SK-N-SH (cell line): ENCODE measurements at regions not wholly inside any gene's neighbourhood (a gene's known extent, or its start where the extent isn't known, plus 50 kb on each side); places are given as distances from the start of the nearest gene placed in this dataset.

Experiments
- EP300 ChIP-seq, 2 experiments: IDR thresholded peaks; 2 replicates each; pipeline versions ENCODE4 v1.4.0 to v1.6.1; 2012; ENCODE audit warnings: borderline replicate concordance in 1 of 2, low read depth in 1 of 2, low read length in 1 of 2
- EZH2phosphoT487 ChIP-seq: fragments of 200-600 bp; sonication (generic); IDR thresholded peaks from 2 replicates; pipeline ENCODE4 v1.6.1; 2017; ENCODE audit warnings: low read depth, mixed run types, mild to moderate bottlenecking, antibody characterized with exemption, moderate library complexity, borderline replicate concordance
- MXI1 ChIP-seq: IDR thresholded peaks from 2 replicates; pipeline ENCODE4 v1.6.1; 2012; ENCODE audit warnings: mild to moderate bottlenecking, low read depth, low read length, improper control_type of control experiment
- NFIC ChIP-seq: IDR thresholded peaks from 2 replicates; pipeline ENCODE4 v1.4.0; 2012; ENCODE audit warnings: borderline replicate concordance
- RAD21 ChIP-seq: IDR thresholded peaks from 2 replicates; pipeline ENCODE4 v1.6.1; 2012; ENCODE audit warnings: mild to moderate bottlenecking, low read length
- RFX5 ChIP-seq: IDR thresholded peaks from 2 replicates; pipeline ENCODE4 v1.6.1; 2012; ENCODE audit warnings: mild to moderate bottlenecking, improper control_type of control experiment, low read length
- SIN3A ChIP-seq: IDR thresholded peaks from 2 replicates; pipeline ENCODE4 v1.6.1; 2012; ENCODE audit warnings: low read depth, mild to moderate bottlenecking, low read length, moderate library complexity, borderline replicate concordance
- SMC3 ChIP-seq: IDR thresholded peaks from 2 replicates; pipeline ENCODE4 v1.6.1; 2012; ENCODE audit warnings: low read depth, low read length, improper control_type of control experiment
- TCF12 ChIP-seq: IDR thresholded peaks from 2 replicates; pipeline ENCODE4 v1.4.0; 2012
- TEAD4 ChIP-seq: IDR thresholded peaks from 2 replicates; pipeline ENCODE4 v1.4.0; 2012; ENCODE audit warnings: mild to moderate bottlenecking, borderline replicate concordance; ENCODE audit not compliant: insufficient read depth
- TF ChIP-seq, protein P1 (sequence below): IDR thresholded peaks from 2 replicates; pipeline ENCODE4 v1.4.0; 2012; ENCODE audit warnings: low read depth
- TF ChIP-seq, protein P2 (sequence below): fragments of 200-600 bp; sonication (generic); IDR thresholded peaks from 2 replicates; pipeline ENCODE4 v1.6.1; 2017; ENCODE audit warnings: antibody characterized with exemption, mild to moderate bottlenecking, moderate library complexity
- TF ChIP-seq, protein P3 (sequence below): IDR thresholded peaks from 2 replicates; pipeline ENCODE4 v1.4.0; 2012; ENCODE audit warnings: low read depth, borderline replicate concordance
- TF ChIP-seq, protein P4 (sequence below): IDR thresholded peaks from 2 replicates; pipeline ENCODE4 v1.6.1; 2012; ENCODE audit warnings: mild to moderate bottlenecking, low read depth, low read length, moderate library complexity

DNA sequence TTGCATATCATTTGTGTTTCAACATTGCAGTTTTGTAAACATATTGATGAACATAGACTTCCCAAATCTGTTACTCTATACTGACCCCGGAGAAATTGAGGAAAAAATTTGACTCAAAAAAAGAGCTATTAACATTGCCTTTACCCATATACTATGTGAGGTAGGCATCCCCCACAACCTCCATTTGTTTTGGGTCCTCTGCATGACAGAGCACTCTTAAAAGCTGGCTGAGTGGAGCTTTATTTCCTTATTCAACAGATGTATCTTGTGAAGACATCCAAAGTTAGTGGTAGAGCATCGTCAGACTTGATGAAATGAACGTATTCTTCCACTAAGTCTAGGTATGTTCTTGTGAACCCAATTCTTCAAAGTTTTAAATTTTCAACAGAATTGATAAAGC lies 310.5 kb downstream of the CDH9 start:
- TF ChIP-seq, protein P1, sequence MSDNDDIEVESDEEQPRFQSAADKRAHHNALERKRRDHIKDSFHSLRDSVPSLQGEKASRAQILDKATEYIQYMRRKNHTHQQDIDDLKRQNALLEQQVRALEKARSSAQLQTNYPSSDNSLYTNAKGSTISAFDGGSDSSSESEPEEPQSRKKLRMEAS: no peak
- TF ChIP-seq SMC3 (no peak), RFX5 (no peak), TEAD4 (no peak), EP300 (IDR thresholded peaks at IDR 0.05; ENCODE audit: borderline replicate concordance in 1 of 2, low read depth in 1 of 2, low read length in 1 of 2) (no peak), NFIC (no peak), MXI1 (no peak), SIN3A (no peak), RAD21 (no peak), EZH2phosphoT487 (no peak), TCF12 (no peak)
- TF ChIP-seq, protein P2, sequence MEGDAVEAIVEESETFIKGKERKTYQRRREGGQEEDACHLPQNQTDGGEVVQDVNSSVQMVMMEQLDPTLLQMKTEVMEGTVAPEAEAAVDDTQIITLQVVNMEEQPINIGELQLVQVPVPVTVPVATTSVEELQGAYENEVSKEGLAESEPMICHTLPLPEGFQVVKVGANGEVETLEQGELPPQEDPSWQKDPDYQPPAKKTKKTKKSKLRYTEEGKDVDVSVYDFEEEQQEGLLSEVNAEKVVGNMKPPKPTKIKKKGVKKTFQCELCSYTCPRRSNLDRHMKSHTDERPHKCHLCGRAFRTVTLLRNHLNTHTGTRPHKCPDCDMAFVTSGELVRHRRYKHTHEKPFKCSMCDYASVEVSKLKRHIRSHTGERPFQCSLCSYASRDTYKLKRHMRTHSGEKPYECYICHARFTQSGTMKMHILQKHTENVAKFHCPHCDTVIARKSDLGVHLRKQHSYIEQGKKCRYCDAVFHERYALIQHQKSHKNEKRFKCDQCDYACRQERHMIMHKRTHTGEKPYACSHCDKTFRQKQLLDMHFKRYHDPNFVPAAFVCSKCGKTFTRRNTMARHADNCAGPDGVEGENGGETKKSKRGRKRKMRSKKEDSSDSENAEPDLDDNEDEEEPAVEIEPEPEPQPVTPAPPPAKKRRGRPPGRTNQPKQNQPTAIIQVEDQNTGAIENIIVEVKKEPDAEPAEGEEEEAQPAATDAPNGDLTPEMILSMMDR: no peak
- TF ChIP-seq, protein P3, sequence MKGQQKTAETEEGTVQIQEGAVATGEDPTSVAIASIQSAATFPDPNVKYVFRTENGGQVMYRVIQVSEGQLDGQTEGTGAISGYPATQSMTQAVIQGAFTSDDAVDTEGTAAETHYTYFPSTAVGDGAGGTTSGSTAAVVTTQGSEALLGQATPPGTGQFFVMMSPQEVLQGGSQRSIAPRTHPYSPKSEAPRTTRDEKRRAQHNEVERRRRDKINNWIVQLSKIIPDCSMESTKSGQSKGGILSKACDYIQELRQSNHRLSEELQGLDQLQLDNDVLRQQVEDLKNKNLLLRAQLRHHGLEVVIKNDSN: no peak
- TF ChIP-seq, protein P4, sequence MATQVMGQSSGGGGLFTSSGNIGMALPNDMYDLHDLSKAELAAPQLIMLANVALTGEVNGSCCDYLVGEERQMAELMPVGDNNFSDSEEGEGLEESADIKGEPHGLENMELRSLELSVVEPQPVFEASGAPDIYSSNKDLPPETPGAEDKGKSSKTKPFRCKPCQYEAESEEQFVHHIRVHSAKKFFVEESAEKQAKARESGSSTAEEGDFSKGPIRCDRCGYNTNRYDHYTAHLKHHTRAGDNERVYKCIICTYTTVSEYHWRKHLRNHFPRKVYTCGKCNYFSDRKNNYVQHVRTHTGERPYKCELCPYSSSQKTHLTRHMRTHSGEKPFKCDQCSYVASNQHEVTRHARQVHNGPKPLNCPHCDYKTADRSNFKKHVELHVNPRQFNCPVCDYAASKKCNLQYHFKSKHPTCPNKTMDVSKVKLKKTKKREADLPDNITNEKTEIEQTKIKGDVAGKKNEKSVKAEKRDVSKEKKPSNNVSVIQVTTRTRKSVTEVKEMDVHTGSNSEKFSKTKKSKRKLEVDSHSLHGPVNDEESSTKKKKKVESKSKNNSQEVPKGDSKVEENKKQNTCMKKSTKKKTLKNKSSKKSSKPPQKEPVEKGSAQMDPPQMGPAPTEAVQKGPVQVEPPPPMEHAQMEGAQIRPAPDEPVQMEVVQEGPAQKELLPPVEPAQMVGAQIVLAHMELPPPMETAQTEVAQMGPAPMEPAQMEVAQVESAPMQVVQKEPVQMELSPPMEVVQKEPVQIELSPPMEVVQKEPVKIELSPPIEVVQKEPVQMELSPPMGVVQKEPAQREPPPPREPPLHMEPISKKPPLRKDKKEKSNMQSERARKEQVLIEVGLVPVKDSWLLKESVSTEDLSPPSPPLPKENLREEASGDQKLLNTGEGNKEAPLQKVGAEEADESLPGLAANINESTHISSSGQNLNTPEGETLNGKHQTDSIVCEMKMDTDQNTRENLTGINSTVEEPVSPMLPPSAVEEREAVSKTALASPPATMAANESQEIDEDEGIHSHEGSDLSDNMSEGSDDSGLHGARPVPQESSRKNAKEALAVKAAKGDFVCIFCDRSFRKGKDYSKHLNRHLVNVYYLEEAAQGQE: no peak
